HCT116 (cell line): ENCODE measurements at regions not wholly inside any gene's neighbourhood (a gene's known extent, or its start where the extent isn't known, plus 50 kb on each side); places are given as distances from the start of the nearest gene placed in this dataset.

ENCODE experiments used
- ATAC-seq: fragments of 200-7000 bp; cut with Tn5 transposase; 2 replicates; pipeline ENCODE4 v1.9.1; 2020; ENCODE audit warnings: mild to moderate bottlenecking, moderate library complexity
- BruUV-seq: library from RNA; stranded (reverse); fragments of 400-500 nt; replicated peaks from 2 replicates; lab custom pipeline; 2021; lab: Mats Ljungman, UMichigan
- CTCF ChIA-PET: fragments of 300-600 bp; sonication (Branson Sonifier 250); formaldehyde crosslinking; loops from one replicate; lab custom pipeline; 2021; ENCODE audit warnings: antibody characterized with exemption; lab: Charles Lee
- POLR2A ChIA-PET: fragments of 300-600, 350-600 bp; sonication (Branson Sonifier 250); formaldehyde crosslinking; loops from one replicate; lab custom pipeline; 2021; ENCODE audit warnings: antibody characterized with exemption; lab: Charles Lee
- RAD21 ChIA-PET, 2 experiments: fragments of 300-600 bp; sonication (Branson Sonifier 250); formaldehyde crosslinking; loops; one replicate each; lab custom pipeline; 2023; ENCODE audit warnings: low total read pairs in 2 of 2; ENCODE audit not compliant: uncharacterized antibody in 2 of 2, unreplicated experiment in 2 of 2, low non-redundant PET in 1 of 2; lab: Charles Lee
- DNase-seq: peaks from one replicate; pipeline ENCODE4 v3.0.0-alpha.2; 2010; ENCODE audit warnings: low read depth, low spot score
- H2AFZ ChIP-seq: fragments of 200-600 bp; shearing (Covaris generic), sonication (generic); 2 replicates; pipeline ENCODE4 v1.6.1; 2017; ENCODE audit warnings: low read depth, mixed run types, mixed read lengths, antibody characterized with exemption, low read length; ENCODE audit not compliant: poor library complexity, severe bottlenecking
- H3K27ac ChIP-seq: 2 replicates; pipeline ENCODE4 v1.5.1; 2012; ENCODE audit warnings: low read depth, low read length
- H3K27me3 ChIP-seq: fragments of 200-600 bp; sonication (generic); 2 replicates; pipeline ENCODE4 v1.6.1; 2016; ENCODE audit warnings: mixed run types, low read length, mixed read lengths; ENCODE audit not compliant: insufficient read depth
- H3K36me3 ChIP-seq, 2 experiments: fragments of 200-500 bp in 1 of 2; fragments of 200-600 bp in 1 of 2; sonication (Bioruptor generic) in 1 of 2; sonication (generic) in 1 of 2; 2 replicates each; pipeline versions ENCODE4 v1.5.1 to v1.6.1; 2014 to 2016; ENCODE audit warnings: low read length in 2 of 2, inconsistent platforms in 1 of 2, mixed read lengths in 1 of 2, mixed run types in 1 of 2; ENCODE audit not compliant: insufficient read depth in 2 of 2, control insufficient read depth in 1 of 2
- H3K4me1 ChIP-seq, 2 experiments: fragments of 200-600 bp in 1 of 2; sonication (generic) in 1 of 2; 2 replicates each; pipeline versions ENCODE4 v1.5.1 to v1.6.1; 2012 to 2017; ENCODE audit warnings: low read length in 2 of 2, inconsistent platforms in 1 of 2, mild to moderate bottlenecking in 1 of 2, mixed read lengths in 1 of 2, mixed run types in 1 of 2, moderate library complexity in 1 of 2; ENCODE audit not compliant: insufficient read depth in 2 of 2, control insufficient read depth in 1 of 2
- H3K4me2 ChIP-seq: fragments of 200-600 bp; sonication (generic); 2 replicates; pipeline ENCODE4 v1.6.1; 2017; ENCODE audit warnings: mixed run types, low read length, mixed read lengths
- H3K4me3 ChIP-seq, 2 experiments: fragments of 200-600 bp in 1 of 2; sonication (generic) in 1 of 2; replicated peaks in 1 of 2; 2 replicates each; pipeline ENCODE4 v1.5.1; 2011 to 2016; ENCODE audit warnings: low read length in 2 of 2, control low read depth in 1 of 2, low read depth in 1 of 2, mild to moderate bottlenecking in 1 of 2, mixed read lengths in 1 of 2, mixed run types in 1 of 2
- H3K79me2 ChIP-seq: fragments of 200-600 bp; sonication (generic); 2 replicates; pipeline ENCODE4 v1.6.1; 2017; ENCODE audit warnings: mild to moderate bottlenecking, mixed run types, low read length, moderate library complexity, mixed read lengths; ENCODE audit not compliant: insufficient read depth
- H3K9ac ChIP-seq: fragments of 200-600 bp; sonication (generic); 2 replicates; pipeline ENCODE4 v1.6.1; 2016; ENCODE audit warnings: low read length, mixed read lengths
- H3K9me2 ChIP-seq: fragments of 200-600 bp; sonication (generic), shearing (Covaris generic); 2 replicates; pipeline ENCODE4 v1.6.1; 2017; ENCODE audit warnings: mixed run types, mild to moderate bottlenecking, moderate library complexity; ENCODE audit not compliant: insufficient read depth
- H3K9me3 ChIP-seq, 2 experiments: fragments of 200-500 bp in 1 of 2; fragments of 200-600 bp in 1 of 2; sonication (Bioruptor generic) in 1 of 2; sonication (generic) in 1 of 2; 2 replicates each; pipeline ENCODE4 v1.6.1; 2014 to 2017; ENCODE audit warnings: low read length in 2 of 2, mixed read lengths in 2 of 2, inconsistent platforms in 1 of 2, low read depth in 1 of 2, mild to moderate bottlenecking in 1 of 2, mixed run types in 1 of 2, moderate library complexity in 1 of 2; ENCODE audit not compliant: control insufficient read depth in 1 of 2, insufficient read depth in 1 of 2
- H4K20me1 ChIP-seq: fragments of 200-600 bp; sonication (generic), shearing (Covaris generic); 2 replicates; pipeline ENCODE4 v1.6.1; 2017; ENCODE audit warnings: mixed run types, mild to moderate bottlenecking, moderate library complexity; ENCODE audit not compliant: insufficient read depth
- CBX3 ChIP-seq: IDR thresholded peaks from 2 replicates; pipeline ENCODE4 v1.6.1; 2012; ENCODE audit warnings: low read depth
- CEBPB ChIP-seq: IDR thresholded peaks from 2 replicates; pipeline ENCODE4 v1.6.1; 2012; ENCODE audit warnings: low read depth
- ELF1 ChIP-seq: IDR thresholded peaks from 2 replicates; pipeline ENCODE4 v1.6.1; 2012; ENCODE audit warnings: low read depth, borderline replicate concordance
- EZH2 ChIP-seq: fragments of 200-600 bp; sonication (generic); IDR thresholded peaks from 2 replicates; pipeline ENCODE4 v1.6.1; 2017; ENCODE audit warnings: antibody characterized with exemption, mixed run types
- EZH2phosphoT487 ChIP-seq: fragments of 200-600 bp; IDR thresholded peaks from 2 replicates; pipeline ENCODE4 v1.6.1; 2018; ENCODE audit warnings: antibody characterized with exemption, borderline replicate concordance
- FOSL1 ChIP-seq: IDR thresholded peaks from 2 replicates; pipeline ENCODE4 v1.6.1; 2012; ENCODE audit warnings: low read depth
- JUND ChIP-seq: IDR thresholded peaks from 2 replicates; pipeline ENCODE4 v1.6.1; 2012
- POLR2A ChIP-seq: IDR thresholded peaks from 2 replicates; pipeline ENCODE4 v1.7.0; 2011; ENCODE audit warnings: borderline replicate concordance; ENCODE audit not compliant: insufficient read depth, insufficient read length; ENCODE audit errors: extremely low read depth
- POLR2AphosphoS5 ChIP-seq: IDR thresholded peaks from 2 replicates; pipeline ENCODE4 v1.6.1; 2011; ENCODE audit warnings: mild to moderate bottlenecking, low read depth, low read length, moderate library complexity
- RAD21 ChIP-seq: IDR thresholded peaks from 2 replicates; pipeline ENCODE4 v1.6.1; 2012; ENCODE audit warnings: low read depth, mild to moderate bottlenecking
- SIN3A ChIP-seq: IDR thresholded peaks from 2 replicates; pipeline ENCODE4 v1.6.1; 2012; ENCODE audit warnings: low read depth
- SP1 ChIP-seq: IDR thresholded peaks from 2 replicates; pipeline ENCODE4 v1.6.1; 2012; ENCODE audit warnings: low read depth
- TCF7L2 ChIP-seq: IDR thresholded peaks from 2 replicates; pipeline ENCODE4 v1.7.0; 2011; ENCODE audit warnings: borderline replicate concordance, inconsistent platforms; ENCODE audit not compliant: insufficient read depth, insufficient read length; ENCODE audit errors: extremely low read depth
- YY1 ChIP-seq: IDR thresholded peaks from 2 replicates; pipeline ENCODE4 v1.6.1; 2011; ENCODE audit warnings: low read length, low read depth, moderate library complexity, mild to moderate bottlenecking; ENCODE audit not compliant: insufficient replicate concordance; ENCODE audit errors: extremely low read depth
- intact Hi-C: fragments of 100-400 bp; cut with micrococcal nuclease; formaldehyde crosslinking; loops from 2 replicates; pipeline ENCODE4 v1.10.0; 2022
- TF ChIP-seq, protein P1 (sequence below): IDR thresholded peaks from 2 replicates; pipeline ENCODE4 v1.6.1; 2011; ENCODE audit warnings: mild to moderate bottlenecking, low read length, moderate library complexity; ENCODE audit not compliant: insufficient replicate concordance; ENCODE audit errors: extremely low read depth
- TF ChIP-seq, protein P2 (sequence below): IDR thresholded peaks from 2 replicates; pipeline ENCODE4 v1.6.1; 2012
- TF ChIP-seq, protein P3 (sequence below): IDR thresholded peaks from 2 replicates; pipeline ENCODE4 v1.6.1; 2012; ENCODE audit warnings: low read depth
- TF ChIP-seq, protein P4 (sequence below), 3 experiments: fragments of 200-600 bp in 1 of 3; sonication (generic) in 1 of 3; IDR thresholded peaks in 2 of 3; conservative IDR thresholded peaks in 1 of 3; 2 replicates each; pipeline ENCODE4 v1.5.1; 2012 to 2017; ENCODE audit warnings: low read depth in 2 of 3, low read length in 2 of 3, antibody characterized with exemption in 1 of 3, borderline replicate concordance in 1 of 3, control low read depth in 1 of 3, mild to moderate bottlenecking in 1 of 3, mixed read lengths in 1 of 3, mixed run types in 1 of 3, moderate library complexity in 1 of 3; ENCODE audit not compliant: insufficient read depth in 1 of 3
- TF ChIP-seq, protein P5 (sequence below): IDR thresholded peaks from 2 replicates; pipeline ENCODE4 v1.6.1; 2012

DNA sequence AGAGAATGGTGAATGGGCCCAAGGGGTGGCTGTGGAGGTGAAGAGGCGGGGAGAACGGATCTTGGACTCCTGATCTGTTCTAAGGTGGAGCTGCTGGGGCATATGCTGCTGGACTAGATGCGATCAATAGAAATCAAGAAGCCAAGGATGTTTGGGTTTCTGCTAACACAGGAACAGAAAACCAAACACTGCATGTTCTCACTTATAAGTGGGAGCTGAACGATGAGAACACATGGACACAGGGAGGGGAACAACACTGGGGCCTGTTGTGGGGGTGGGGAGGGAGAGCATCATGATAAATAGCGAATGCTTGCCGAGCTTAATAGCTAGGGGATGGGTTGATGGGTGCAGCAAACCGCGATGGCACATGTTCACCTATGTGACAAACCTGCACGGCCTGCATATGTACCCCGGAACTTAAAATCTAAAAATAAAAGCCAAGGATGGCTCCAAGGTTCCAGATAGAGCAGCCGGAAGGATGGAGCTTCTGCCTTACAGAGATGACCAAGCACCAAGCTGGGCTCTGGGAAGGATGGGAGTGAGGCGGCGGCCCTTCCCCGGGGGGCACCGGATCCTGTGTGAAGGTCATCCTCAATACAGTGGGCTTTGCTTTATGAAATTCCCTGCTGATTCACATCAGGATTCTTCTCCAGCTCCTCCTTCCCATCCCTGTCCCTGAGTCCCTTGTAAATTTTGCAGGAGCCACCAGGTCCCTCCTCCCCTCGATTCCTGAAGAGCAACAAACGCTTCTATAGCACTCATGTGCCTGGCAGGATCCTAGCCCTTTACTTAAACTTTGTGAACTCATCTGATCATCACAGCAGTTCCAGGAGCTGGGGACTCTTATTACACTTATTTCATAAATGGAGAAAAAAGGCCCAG, 109.2 kb upstream of the PTPN1 start:
- no peak overlapping the region for H3K4me2 ChIP-seq
- DNase-seq = no peak
- ChIA-PET CTCF (interaction anchor here (0.9 kb wide), 1 partner anchor 422 kb away, joined by 3 read pairs; no protein-coding TSS in a partner anchor), POLR2A (no interaction called here), RAD21 (no interaction called here)
- no peaks in the 10 kb centered on the region for H3K9me2 ChIP-seq
- no peaks in the 10 kb centered on the region for H3K36me3 ChIP-seq
- no peak overlapping the region for H3K9ac ChIP-seq
- BruUV-seq = no TSS peak
- no peaks in the 10 kb centered on the region for H3K79me2 ChIP-seq
- no peak for ATAC-seq
- no peak overlapping the region for H3K4me3 ChIP-seq
- H3K27ac ChIP-seq = no peak overlapping the region
- H4K20me1 ChIP-seq = no peaks in the 10 kb centered on the region
- no peak overlapping the region for H2AFZ ChIP-seq
- H3K27me3 ChIP-seq = no peaks in the 10 kb centered on the region; the same call in 1 of the 2 replicates
- H3K9me3 ChIP-seq = no peaks in the 10 kb centered on the region
- peaks cover 6 to 7% of the 10 kb centered on the region in 2 experiments; a peak in 3 of 4 replicates for H3K4me1 ChIP-seq
- intact Hi-C loops = loop anchor here (1.0 kb wide), 1 partner anchor 59 kb away; no protein-coding TSS in a partner anchor
- TF ChIP-seq TCF7L2 = no peak
- no peak for TF ChIP-seq CEBPB
- TF ChIP-seq, protein P1, sequence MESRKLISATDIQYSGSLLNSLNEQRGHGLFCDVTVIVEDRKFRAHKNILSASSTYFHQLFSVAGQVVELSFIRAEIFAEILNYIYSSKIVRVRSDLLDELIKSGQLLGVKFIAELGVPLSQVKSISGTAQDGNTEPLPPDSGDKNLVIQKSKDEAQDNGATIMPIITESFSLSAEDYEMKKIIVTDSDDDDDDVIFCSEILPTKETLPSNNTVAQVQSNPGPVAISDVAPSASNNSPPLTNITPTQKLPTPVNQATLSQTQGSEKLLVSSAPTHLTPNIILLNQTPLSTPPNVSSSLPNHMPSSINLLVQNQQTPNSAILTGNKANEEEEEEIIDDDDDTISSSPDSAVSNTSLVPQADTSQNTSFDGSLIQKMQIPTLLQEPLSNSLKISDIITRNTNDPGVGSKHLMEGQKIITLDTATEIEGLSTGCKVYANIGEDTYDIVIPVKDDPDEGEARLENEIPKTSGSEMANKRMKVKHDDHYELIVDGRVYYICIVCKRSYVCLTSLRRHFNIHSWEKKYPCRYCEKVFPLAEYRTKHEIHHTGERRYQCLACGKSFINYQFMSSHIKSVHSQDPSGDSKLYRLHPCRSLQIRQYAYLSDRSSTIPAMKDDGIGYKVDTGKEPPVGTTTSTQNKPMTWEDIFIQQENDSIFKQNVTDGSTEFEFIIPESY = no peak
- TF ChIP-seq EZH2phosphoT487 = no peak
- TF ChIP-seq JUND = no peak
- no peak for TF ChIP-seq CBX3
- no peak for TF ChIP-seq POLR2AphosphoS5
- TF ChIP-seq, protein P2, sequence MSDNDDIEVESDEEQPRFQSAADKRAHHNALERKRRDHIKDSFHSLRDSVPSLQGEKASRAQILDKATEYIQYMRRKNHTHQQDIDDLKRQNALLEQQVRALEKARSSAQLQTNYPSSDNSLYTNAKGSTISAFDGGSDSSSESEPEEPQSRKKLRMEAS = no peak
- TF ChIP-seq, protein P3, sequence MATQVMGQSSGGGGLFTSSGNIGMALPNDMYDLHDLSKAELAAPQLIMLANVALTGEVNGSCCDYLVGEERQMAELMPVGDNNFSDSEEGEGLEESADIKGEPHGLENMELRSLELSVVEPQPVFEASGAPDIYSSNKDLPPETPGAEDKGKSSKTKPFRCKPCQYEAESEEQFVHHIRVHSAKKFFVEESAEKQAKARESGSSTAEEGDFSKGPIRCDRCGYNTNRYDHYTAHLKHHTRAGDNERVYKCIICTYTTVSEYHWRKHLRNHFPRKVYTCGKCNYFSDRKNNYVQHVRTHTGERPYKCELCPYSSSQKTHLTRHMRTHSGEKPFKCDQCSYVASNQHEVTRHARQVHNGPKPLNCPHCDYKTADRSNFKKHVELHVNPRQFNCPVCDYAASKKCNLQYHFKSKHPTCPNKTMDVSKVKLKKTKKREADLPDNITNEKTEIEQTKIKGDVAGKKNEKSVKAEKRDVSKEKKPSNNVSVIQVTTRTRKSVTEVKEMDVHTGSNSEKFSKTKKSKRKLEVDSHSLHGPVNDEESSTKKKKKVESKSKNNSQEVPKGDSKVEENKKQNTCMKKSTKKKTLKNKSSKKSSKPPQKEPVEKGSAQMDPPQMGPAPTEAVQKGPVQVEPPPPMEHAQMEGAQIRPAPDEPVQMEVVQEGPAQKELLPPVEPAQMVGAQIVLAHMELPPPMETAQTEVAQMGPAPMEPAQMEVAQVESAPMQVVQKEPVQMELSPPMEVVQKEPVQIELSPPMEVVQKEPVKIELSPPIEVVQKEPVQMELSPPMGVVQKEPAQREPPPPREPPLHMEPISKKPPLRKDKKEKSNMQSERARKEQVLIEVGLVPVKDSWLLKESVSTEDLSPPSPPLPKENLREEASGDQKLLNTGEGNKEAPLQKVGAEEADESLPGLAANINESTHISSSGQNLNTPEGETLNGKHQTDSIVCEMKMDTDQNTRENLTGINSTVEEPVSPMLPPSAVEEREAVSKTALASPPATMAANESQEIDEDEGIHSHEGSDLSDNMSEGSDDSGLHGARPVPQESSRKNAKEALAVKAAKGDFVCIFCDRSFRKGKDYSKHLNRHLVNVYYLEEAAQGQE = no peak
- no peak for TF ChIP-seq YY1
- TF ChIP-seq SP1 = no peak
- no peak for TF ChIP-seq RAD21
- TF ChIP-seq, protein P4, sequence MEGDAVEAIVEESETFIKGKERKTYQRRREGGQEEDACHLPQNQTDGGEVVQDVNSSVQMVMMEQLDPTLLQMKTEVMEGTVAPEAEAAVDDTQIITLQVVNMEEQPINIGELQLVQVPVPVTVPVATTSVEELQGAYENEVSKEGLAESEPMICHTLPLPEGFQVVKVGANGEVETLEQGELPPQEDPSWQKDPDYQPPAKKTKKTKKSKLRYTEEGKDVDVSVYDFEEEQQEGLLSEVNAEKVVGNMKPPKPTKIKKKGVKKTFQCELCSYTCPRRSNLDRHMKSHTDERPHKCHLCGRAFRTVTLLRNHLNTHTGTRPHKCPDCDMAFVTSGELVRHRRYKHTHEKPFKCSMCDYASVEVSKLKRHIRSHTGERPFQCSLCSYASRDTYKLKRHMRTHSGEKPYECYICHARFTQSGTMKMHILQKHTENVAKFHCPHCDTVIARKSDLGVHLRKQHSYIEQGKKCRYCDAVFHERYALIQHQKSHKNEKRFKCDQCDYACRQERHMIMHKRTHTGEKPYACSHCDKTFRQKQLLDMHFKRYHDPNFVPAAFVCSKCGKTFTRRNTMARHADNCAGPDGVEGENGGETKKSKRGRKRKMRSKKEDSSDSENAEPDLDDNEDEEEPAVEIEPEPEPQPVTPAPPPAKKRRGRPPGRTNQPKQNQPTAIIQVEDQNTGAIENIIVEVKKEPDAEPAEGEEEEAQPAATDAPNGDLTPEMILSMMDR (IDR thresholded peaks at IDR 0.05 in 2 of 3, conservative IDR thresholded peaks at IDR 0.05 in 1 of 3; ENCODE audit: borderline replicate concordance in 1 of 3, insufficient read depth in 1 of 3, low read depth in 2 of 3, low read length in 2 of 3) = no peak
- TF ChIP-seq SIN3A = no peak
- TF ChIP-seq EZH2 = no peak
- TF ChIP-seq POLR2A = no peak
- TF ChIP-seq FOSL1 = no peak
- TF ChIP-seq, protein P5, sequence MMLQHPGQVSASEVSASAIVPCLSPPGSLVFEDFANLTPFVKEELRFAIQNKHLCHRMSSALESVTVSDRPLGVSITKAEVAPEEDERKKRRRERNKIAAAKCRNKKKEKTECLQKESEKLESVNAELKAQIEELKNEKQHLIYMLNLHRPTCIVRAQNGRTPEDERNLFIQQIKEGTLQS = no peak
- TF ChIP-seq ELF1 = no peak
